ENCODE measurements at regions not wholly inside any gene's neighbourhood (a gene's known extent, or its start where the extent isn't known, plus 50 kb on each side); places are given as distances from the start of the nearest gene placed in this dataset.
"Not testable (repeated sequence)": the region's sequence is repeated elsewhere in the genome, so short reads cannot be mapped to it uniquely, and the experiment has no call there.

GRCh38 chr2:184357033-184357432 is 241.3 kb upstream of the ZNF804A start:
- ChIA-PET POLR2A (no interaction called here), CTCF (no interaction called here)
- Mint-ChIP-seq H3K9me3 (no peaks in the 10 kb centered on the region), H3K4me3 (no peak overlapping the region), H3K4me1 (no peaks in the 10 kb centered on the region), H3K27me3 (no peaks in the 10 kb centered on the region), H3K36me3 (ENCODE audit: low read depth) (no peaks in the 10 kb centered on the region), H3K27ac (no peak overlapping the region)
- no peak for DNase-seq

GRCh38 chr2:184359379-184359778 is 238.9 kb upstream of the ZNF804A start:
- DNase-seq, result no peak
- Mint-ChIP-seq H3K36me3 (ENCODE audit: low read depth) (no peaks in the 10 kb centered on the region), H3K4me1 (no peaks in the 10 kb centered on the region), H3K27ac (no peak overlapping the region), H3K4me3 (no peak overlapping the region), H3K27me3 (no peaks in the 10 kb centered on the region), H3K9me3 (no peaks in the 10 kb centered on the region)
- CTCF ChIA-PET, result no interaction called here
- POLR2A ChIA-PET, result no interaction called here

GRCh38 chr2:184363213-184363612 is 235.1 kb upstream of the ZNF804A start:
- no peaks in the 10 kb centered on the region for H3K4me1 Mint-ChIP-seq

GRCh38 chr2:184367211-184367610 is 231.1 kb upstream of the ZNF804A start:
- H3K9me3 Mint-ChIP-seq, result no peaks in the 10 kb centered on the region
- H3K27ac Mint-ChIP-seq, result no peak overlapping the region
- no peaks in the 10 kb centered on the region for H3K27me3 Mint-ChIP-seq
- no peaks in the 10 kb centered on the region for H3K36me3 Mint-ChIP-seq (ENCODE audit: low read depth)
- CTCF ChIA-PET, result no interaction called here
- DNase-seq, result no peak
- H3K4me1 Mint-ChIP-seq, result no peaks in the 10 kb centered on the region
- POLR2A ChIA-PET, result no interaction called here
- H3K4me3 Mint-ChIP-seq, result no peak overlapping the region

More at GRCh38 chr2:184363213-184363612, 235.1 kb upstream of the ZNF804A start:
- Mint-ChIP-seq H3K36me3 (ENCODE audit: low read depth) (no peaks in the 10 kb centered on the region), H3K4me3 (no peak overlapping the region), H3K27me3 (no peaks in the 10 kb centered on the region), H3K9me3 (no peaks in the 10 kb centered on the region), H3K27ac (no peak overlapping the region)
- POLR2A ChIA-PET, result no interaction called here
- CTCF ChIA-PET, result interaction anchor here (0.6 kb wide), 1 partner anchor 1300 kb away, joined by 3 read pairs; no protein-coding TSS in a partner anchor
- DNase-seq, result no peak

- ChIA-PET POLR2A (no interaction called here), CTCF (no interaction called here)
- Mint-ChIP-seq H3K4me1 (no peaks in the 10 kb centered on the region), H3K27ac (no peak overlapping the region), H3K9me3 (no peaks in the 10 kb centered on the region), H3K27me3 (no peaks in the 10 kb centered on the region), H3K36me3 (ENCODE audit: low read depth) (no peaks in the 10 kb centered on the region), H3K4me3 (no peak overlapping the region)
- DNase-seq, result no peak
Measured at GRCh38 chr2:184369307-184369706, 229.0 kb upstream of the ZNF804A start.

GRCh38 chr2:184370954-184371353 is 227.4 kb upstream of the ZNF804A start:
- POLR2A ChIA-PET, result no interaction called here
- no peak for DNase-seq
- H3K4me1 Mint-ChIP-seq, result no peaks in the 10 kb centered on the region
- no peak overlapping the region for H3K27ac Mint-ChIP-seq
- no peak overlapping the region for H3K4me3 Mint-ChIP-seq
- CTCF ChIA-PET, result interaction anchor here (0.6 kb wide), 1 partner anchor 61 kb away, joined by 3 read pairs; no protein-coding TSS in a partner anchor
- no peaks in the 10 kb centered on the region for H3K27me3 Mint-ChIP-seq
- no peaks in the 10 kb centered on the region for H3K9me3 Mint-ChIP-seq
- H3K36me3 Mint-ChIP-seq (ENCODE audit: low read depth), result no peaks in the 10 kb centered on the region

GRCh38 chr2:184371641-184372040 is 226.7 kb upstream of the ZNF804A start:
- POLR2A ChIA-PET, result no interaction called here
- Mint-ChIP-seq H3K4me1 (no peaks in the 10 kb centered on the region), H3K9me3 (no peaks in the 10 kb centered on the region), H3K36me3 (ENCODE audit: low read depth) (no peaks in the 10 kb centered on the region), H3K27ac (no peak overlapping the region), H3K27me3 (no peaks in the 10 kb centered on the region), H3K4me3 (no peak overlapping the region)
- CTCF ChIA-PET, result interaction anchor here (0.6 kb wide), 1 partner anchor 61 kb away, joined by 3 read pairs; no protein-coding TSS in a partner anchor
- no peak for DNase-seq

GRCh38 chr2:184372484-184372883 is 225.8 kb upstream of the ZNF804A start:
- H3K4me3 Mint-ChIP-seq, result no peak overlapping the region
- H3K9me3 Mint-ChIP-seq, result no peaks in the 10 kb centered on the region
- CTCF ChIA-PET, result no interaction called here
- H3K4me1 Mint-ChIP-seq, result no peaks in the 10 kb centered on the region
- H3K27me3 Mint-ChIP-seq, result no peaks in the 10 kb centered on the region
- DNase-seq, result no peak
- H3K36me3 Mint-ChIP-seq (ENCODE audit: low read depth), result no peaks in the 10 kb centered on the region
- POLR2A ChIA-PET, result no interaction called here
- H3K27ac Mint-ChIP-seq, result no peak overlapping the region

- Mint-ChIP-seq H3K27ac (no peak overlapping the region), H3K9me3 (no peaks in the 10 kb centered on the region), H3K4me1 (no peaks in the 10 kb centered on the region), H3K36me3 (ENCODE audit: low read depth) (no peaks in the 10 kb centered on the region), H3K4me3 (no peak overlapping the region), H3K27me3 (no peaks in the 10 kb centered on the region)
- POLR2A ChIA-PET, result no interaction called here
- no peak for DNase-seq
- CTCF ChIA-PET, result no interaction called here
Measured at GRCh38 chr2:184394642-184395041, 203.7 kb upstream of the ZNF804A start.

- DNase-seq, result no peak
- Mint-ChIP-seq H3K27me3 (no peaks in the 10 kb centered on the region), H3K9me3 (peaks cover 5% of the 10 kb centered on the region), H3K4me1 (no peaks in the 10 kb centered on the region), H3K27ac (no peak overlapping the region), H3K4me3 (no peak overlapping the region), H3K36me3 (ENCODE audit: low read depth) (no peaks in the 10 kb centered on the region)
- ChIA-PET POLR2A (no interaction called here), CTCF (no interaction called here)
Measured at GRCh38 chr2:184402381-184402780, 195.9 kb upstream of the ZNF804A start.

GRCh38 chr2:184407041-184407630 is 191.2 kb upstream of the ZNF804A start:
- CTCF ChIA-PET; POLR2A ChIA-PET; H3K27ac Mint-ChIP-seq; H3K36me3 Mint-ChIP-seq (ENCODE audit: low read depth); H3K27me3 Mint-ChIP-seq; H3K9me3 Mint-ChIP-seq; H3K4me3 Mint-ChIP-seq; DNase-seq; H3K4me1 Mint-ChIP-seq: not testable (repeated sequence)

GRCh38 chr2:184410160-184410559 is 188.2 kb upstream of the ZNF804A start:
- Mint-ChIP-seq H3K27ac (no peak overlapping the region), H3K36me3 (ENCODE audit: low read depth) (no peaks in the 10 kb centered on the region), H3K27me3 (no peaks in the 10 kb centered on the region), H3K4me3 (no peak overlapping the region), H3K9me3 (peaks cover 9% of the 10 kb centered on the region), H3K4me1 (no peaks in the 10 kb centered on the region)
- ChIA-PET POLR2A (no interaction called here), CTCF (interaction anchor here (0.6 kb wide), 1 partner anchor 459 kb away, joined by 3 read pairs; no protein-coding TSS in a partner anchor)
- DNase-seq, result no peak

- POLR2A ChIA-PET, result no interaction called here
- no peaks in the 10 kb centered on the region for H3K27me3 Mint-ChIP-seq
- H3K4me1 Mint-ChIP-seq, result no peaks in the 10 kb centered on the region
- H3K27ac Mint-ChIP-seq, result no peak overlapping the region
- no peak for DNase-seq
- no peaks in the 10 kb centered on the region for H3K9me3 Mint-ChIP-seq
- CTCF ChIA-PET, result no interaction called here
- H3K4me3 Mint-ChIP-seq, result no peak overlapping the region
- no peaks in the 10 kb centered on the region for H3K36me3 Mint-ChIP-seq (ENCODE audit: low read depth)
Measured at GRCh38 chr2:184413221-184413620, 185.1 kb upstream of the ZNF804A start.

- no peaks in the 10 kb centered on the region for H3K4me1 Mint-ChIP-seq
- H3K36me3 Mint-ChIP-seq (ENCODE audit: low read depth), result no peaks in the 10 kb centered on the region
- H3K4me3 Mint-ChIP-seq, result no peak overlapping the region
- ChIA-PET POLR2A (no interaction called here), CTCF (no interaction called here)
- no peak for DNase-seq
- no peaks in the 10 kb centered on the region for H3K27me3 Mint-ChIP-seq
- no peak overlapping the region for H3K27ac Mint-ChIP-seq
- no peaks in the 10 kb centered on the region for H3K9me3 Mint-ChIP-seq
Measured at GRCh38 chr2:184413671-184414229, 184.6 kb upstream of the ZNF804A start.

Measured in activated CD4-positive, alpha-beta T cell treated with anti-CD3 and anti-CD28 coated beads, Interleukin-2, amount 10 ng/mL, durations not matched to agents 7 days and 5 days (primary cell).